ENCODE measurements at regions not wholly inside any gene's neighbourhood (a gene's known extent, or its start where the extent isn't known, plus 50 kb on each side); places are given as distances from the start of the nearest gene placed in this dataset.

GRCh38 chr2:200102971-200103370 is 147.6 kb downstream of the MAIP1 start:
- Mint-ChIP-seq H3K9me3 (no peaks in the 10 kb centered on the region), H3K27ac (no peak overlapping the region), H3K4me3 (no peak overlapping the region), H3K27me3 (peaks cover 23% of the 10 kb centered on the region), H3K4me1 (ENCODE audit: low read depth) (no peaks in the 10 kb centered on the region), H3K36me3 (ENCODE audit: low read depth) (no peaks in the 10 kb centered on the region)
- no peak for ATAC-seq (ENCODE audit: poor library complexity)
- Histone ChIP-seq H3K9me3 (ENCODE audit: control insufficient read depth in 1 of 2, insufficient read depth in 1 of 2, low read length in 2 of 2) (no peaks in the 10 kb centered on the region), H3K27me3 (ENCODE audit: control insufficient read depth in 1 of 2, insufficient read depth in 2 of 2, low read length in 2 of 2) (peaks cover 2 to 4% of the 10 kb centered on the region in 2 experiments), H3K4me1 (ENCODE audit: insufficient read depth, low read length) (no peaks in the 10 kb centered on the region), H3K4me3 (ENCODE audit: low read length) (no peak overlapping the region), H3K36me3 (ENCODE audit: insufficient read depth, low read length) (no peaks in the 10 kb centered on the region), H3K27ac (ENCODE audit: low read depth in 1 of 2, low read length in 2 of 2) (no peak overlapping the region)
- DNase-seq = no peak
- intact Hi-C loops (cut with DNase I, micrococcal nuclease) = no loop called here
- ChIA-PET POLR2A (no interaction called here), CTCF (no interaction called here)
- TF ChIP-seq CTCF (IDR thresholded peaks at IDR 0.05) = no peak

- H3K9me3 Mint-ChIP-seq = no peaks in the 10 kb centered on the region
- Histone ChIP-seq H3K27ac (ENCODE audit: low read depth in 1 of 2, low read length in 2 of 2) (no peak overlapping the region), H3K4me1 (ENCODE audit: insufficient read depth, low read length) (no peaks in the 10 kb centered on the region), H3K4me3 (ENCODE audit: low read length) (no peak overlapping the region), H3K36me3 (ENCODE audit: insufficient read depth, low read length) (no peaks in the 10 kb centered on the region), H3K27me3 (ENCODE audit: control insufficient read depth in 1 of 2, insufficient read depth in 2 of 2, low read length in 2 of 2) (peaks cover 2 to 4% of the 10 kb centered on the region in 2 experiments), H3K9me3 (ENCODE audit: control insufficient read depth in 1 of 2, insufficient read depth in 1 of 2, low read length in 2 of 2) (no peaks in the 10 kb centered on the region)
- no peaks in the 10 kb centered on the region for H3K36me3 Mint-ChIP-seq (ENCODE audit: low read depth)
- H3K27ac Mint-ChIP-seq = no peak overlapping the region
- POLR2A ChIA-PET = no interaction called here
- TF ChIP-seq CTCF (IDR thresholded peaks at IDR 0.05) = no peak
- peaks cover 21% of the 10 kb centered on the region for H3K27me3 Mint-ChIP-seq
- H3K4me1 Mint-ChIP-seq (ENCODE audit: low read depth) = no peaks in the 10 kb centered on the region
- DNase-seq = no peak
- intact Hi-C loops (cut with DNase I, micrococcal nuclease) = no loop called here
- no peak overlapping the region for H3K4me3 Mint-ChIP-seq
- ATAC-seq (ENCODE audit: poor library complexity) = no peak
- CTCF ChIA-PET = no interaction called here
Observed at GRCh38 chr2:200104015-200104414, 148.6 kb downstream of the MAIP1 start.

GRCh38 chr2:200107514-200108217 is 152.3 kb downstream of the MAIP1 start:
- Mint-ChIP-seq H3K4me3 (no peak overlapping the region), H3K27ac (no peak overlapping the region), H3K4me1 (ENCODE audit: low read depth) (no peaks in the 10 kb centered on the region), H3K9me3 (no peaks in the 10 kb centered on the region), H3K36me3 (ENCODE audit: low read depth) (no peaks in the 10 kb centered on the region), H3K27me3 (peaks cover 25% of the 10 kb centered on the region)
- H3K4me1 ChIP-seq (ENCODE audit: insufficient read depth, low read length) = no peaks in the 10 kb centered on the region
- H3K9me3 ChIP-seq (ENCODE audit: control insufficient read depth in 1 of 2, insufficient read depth in 1 of 2, low read length in 2 of 2) = no peaks in the 10 kb centered on the region
- TF ChIP-seq CTCF (IDR thresholded peaks at IDR 0.05) = no peak
- intact Hi-C loops (cut with DNase I, micrococcal nuclease) = no loop called here
- H3K4me3 ChIP-seq (ENCODE audit: low read length) = no peak overlapping the region
- H3K36me3 ChIP-seq (ENCODE audit: insufficient read depth, low read length) = no peaks in the 10 kb centered on the region
- ChIA-PET CTCF (no interaction called here), POLR2A (no interaction called here)
- H3K27me3 ChIP-seq (ENCODE audit: control insufficient read depth in 1 of 2, insufficient read depth in 2 of 2, low read length in 2 of 2) = peaks cover 2 to 4% of the 10 kb centered on the region in 2 experiments
- DNase-seq = no peak
- no peak for ATAC-seq (ENCODE audit: poor library complexity)
- H3K27ac ChIP-seq (ENCODE audit: low read depth in 1 of 2, low read length in 2 of 2) = no peak overlapping the region

All from CD4-positive, alpha-beta T cell (primary cell).